GM23248 (cell line): ENCODE measurements at regions not wholly inside any gene's neighbourhood (a gene's known extent, or its start where the extent isn't known, plus 50 kb on each side); places are given as distances from the start of the nearest gene placed in this dataset.

Experiments
- DNase-seq: peaks from one replicate; pipeline ENCODE4 v3.0.0-alpha.2; 2015
- H2AFZ ChIP-seq: fragments of 200-600 bp; sonication (generic); 2 replicates; pipeline ENCODE4 v1.6.1; 2016; ENCODE audit warnings: antibody characterized with exemption
- H3F3A ChIP-seq: fragments of 200-600 bp; sonication (generic); 2 replicates; pipeline ENCODE4 v1.6.1; 2016; ENCODE audit warnings: mild to moderate bottlenecking, antibody characterized with exemption, mixed run types; ENCODE audit not compliant: insufficient read depth
- H3K27ac ChIP-seq: fragments of 200-600 bp; sonication (generic); 2 replicates; pipeline ENCODE4 v1.5.1; 2016; ENCODE audit warnings: mild to moderate bottlenecking
- H3K27me3 ChIP-seq: fragments of 200-600 bp; sonication (generic); replicated peaks from 2 replicates; pipeline ENCODE4 v1.6.1; 2016; ENCODE audit warnings: mild to moderate bottlenecking; ENCODE audit not compliant: insufficient read depth
- H3K36me3 ChIP-seq: fragments of 200-600 bp; sonication (generic); 2 replicates; pipeline ENCODE4 v1.6.1; 2016; ENCODE audit warnings: low read depth, mild to moderate bottlenecking
- H3K4me1 ChIP-seq: fragments of 200-600 bp; sonication (generic); 2 replicates; pipeline ENCODE4 v1.6.1; 2016; ENCODE audit warnings: mild to moderate bottlenecking; ENCODE audit not compliant: insufficient read depth
- H3K4me2 ChIP-seq: fragments of 200-600 bp; sonication (generic); one replicate; pipeline ENCODE4 v1.6.1; 2016; ENCODE audit warnings: mild to moderate bottlenecking; ENCODE audit not compliant: unreplicated experiment
- H3K4me3 ChIP-seq: fragments of 200-600 bp; sonication (generic); 2 replicates; pipeline ENCODE4 v1.5.1; 2016; ENCODE audit warnings: mild to moderate bottlenecking
- H3K79me2 ChIP-seq: fragments of 200-600 bp; sonication (generic); 2 replicates; pipeline ENCODE4 v1.6.1; 2016; ENCODE audit warnings: mild to moderate bottlenecking; ENCODE audit not compliant: insufficient read depth
- H3K9ac ChIP-seq: fragments of 200-600 bp; sonication (generic); 2 replicates; pipeline ENCODE4 v1.6.1; 2016; ENCODE audit warnings: mild to moderate bottlenecking
- H3K9me2 ChIP-seq: fragments of 200-600 bp; sonication (generic); 2 replicates; pipeline ENCODE4 v1.6.1; 2016; ENCODE audit warnings: mixed run types, mild to moderate bottlenecking, moderate library complexity; ENCODE audit not compliant: insufficient read depth
- H3K9me3 ChIP-seq: fragments of 200-600 bp; sonication (generic); one replicate; pipeline ENCODE4 v1.6.1; 2017; ENCODE audit warnings: low read depth
- H4K20me1 ChIP-seq: fragments of 200-600 bp; sonication (generic); 2 replicates; pipeline ENCODE4 v1.6.0; 2016; ENCODE audit not compliant: insufficient read depth
- EZH2 ChIP-seq: fragments of 200-600 bp; sonication (generic); IDR thresholded peaks from 2 replicates; pipeline ENCODE4 v1.6.1; 2018; ENCODE audit warnings: antibody characterized with exemption, mild to moderate bottlenecking; ENCODE audit not compliant: insufficient read depth, poor library complexity, severe bottlenecking
- EZH2phosphoT487 ChIP-seq: fragments of 200-600 bp; sonication (generic); IDR thresholded peaks from 2 replicates; pipeline ENCODE4 v1.6.1; 2018; ENCODE audit warnings: antibody characterized with exemption, moderate library complexity, mild to moderate bottlenecking, low read depth; ENCODE audit not compliant: insufficient read depth
- WGBS, 2 experiments: methylation state at CpG; one replicate each; pipeline ENCODE4 v1.1.6; 2015 to 2017; ENCODE audit warnings: low lambda C conversion rate in 2 of 2, low coverage in 1 of 2; ENCODE audit errors: missing lambda C conversion rate in 2 of 2; 5-methylcytosine and 5-hydroxymethylcytosine counted together
- in situ Hi-C: fragments of 300-500 bp; cut with MboI; formaldehyde crosslinking; loops from 2 replicates; pipeline ENCODE4 v1.15.0; 2020

DNA sequence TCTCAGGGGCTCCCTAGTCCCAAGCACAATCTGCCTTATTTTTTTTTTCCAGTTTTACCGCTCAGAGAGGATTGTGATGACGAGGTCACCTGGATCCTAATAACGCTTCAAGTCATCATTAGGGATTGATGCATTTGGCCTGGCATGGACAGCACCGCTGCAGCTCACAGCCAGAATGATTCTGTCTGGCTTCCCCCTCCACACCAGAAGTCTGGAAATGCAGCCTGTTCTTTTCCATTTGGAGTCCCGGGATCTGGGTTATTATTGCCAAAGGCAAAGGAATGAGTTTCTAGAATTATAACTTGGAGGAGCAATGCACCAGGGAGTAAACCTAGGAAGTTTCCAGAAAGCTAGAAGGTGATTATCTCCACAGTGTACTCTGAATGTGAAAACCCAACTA lies 81.1 kb upstream of the TAF1B start:
- peaks cover 39% of the 10 kb centered on the region for H3K4me1 ChIP-seq
- no peaks in the 10 kb centered on the region for H3K9me3 ChIP-seq
- 0 out of 2 replicates have a peak, but pooled peaks cover 20% of the 10 kb centered on the region for H3F3A ChIP-seq
- H3K27ac ChIP-seq, result no peak overlapping the region
- TF ChIP-seq EZH2phosphoT487 (no peak), EZH2 (no peak)
- in situ Hi-C loops, result no loop called here
- no peak overlapping the region for H3K4me2 ChIP-seq
- no peak for DNase-seq
- no peaks in the 10 kb centered on the region for H4K20me1 ChIP-seq
- H3K27me3 ChIP-seq, result no peaks in the 10 kb centered on the region
- no peak overlapping the region for H3K9ac ChIP-seq
- no peak overlapping the region for H2AFZ ChIP-seq
- H3K9me2 ChIP-seq, result no peaks in the 10 kb centered on the region
- no peaks in the 10 kb centered on the region for H3K36me3 ChIP-seq
- no peak overlapping the region for H3K4me3 ChIP-seq
- no peaks in the 10 kb centered on the region for H3K79me2 ChIP-seq
- 33 to 59% methylated on average over 5 of the region's 5 CpGs for WGBS, 2 experiments

DNA sequence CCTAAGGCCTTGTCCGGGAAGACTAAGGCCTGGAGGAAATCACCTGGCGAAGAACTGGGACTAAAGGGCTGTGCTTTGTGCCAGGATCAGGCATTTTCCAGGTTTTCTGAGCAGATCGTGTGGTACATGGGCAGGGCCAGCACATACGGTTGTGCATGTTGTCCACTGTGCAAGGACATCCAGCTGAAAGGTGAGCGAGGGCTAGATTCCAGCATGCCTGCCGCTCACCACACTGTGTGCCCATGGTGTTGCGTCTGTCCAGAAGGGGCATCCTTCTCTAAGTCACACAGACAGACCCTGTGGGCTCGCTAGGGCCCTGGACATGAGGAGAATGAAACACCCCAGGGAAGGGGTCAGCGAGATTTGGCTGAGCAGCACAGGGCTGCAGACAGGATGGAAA lies 80.3 kb upstream of the TAF1B start:
- no peak overlapping the region for H3K9ac ChIP-seq
- H4K20me1 ChIP-seq, result no peaks in the 10 kb centered on the region
- H3K4me3 ChIP-seq, result no peak overlapping the region
- no peaks in the 10 kb centered on the region for H3K79me2 ChIP-seq
- no peak for DNase-seq
- 93 to 99% methylated on average over 9 of the region's 9 CpGs for WGBS, 2 experiments
- in situ Hi-C loops, result no loop called here
- no peak overlapping the region for H3K27ac ChIP-seq
- H3K36me3 ChIP-seq, result no peaks in the 10 kb centered on the region
- H3K27me3 ChIP-seq, result no peaks in the 10 kb centered on the region
- H3K9me2 ChIP-seq, result no peaks in the 10 kb centered on the region
- no peak overlapping the region for H3K4me2 ChIP-seq
- peaks cover 32% of the 10 kb centered on the region for H3K4me1 ChIP-seq
- TF ChIP-seq EZH2 (no peak), EZH2phosphoT487 (no peak)
- no peaks in the 10 kb centered on the region for H3K9me3 ChIP-seq
- H3F3A ChIP-seq, result 0 out of 2 replicates have a peak, but pooled peaks cover 20% of the 10 kb centered on the region
- H2AFZ ChIP-seq, result no peak overlapping the region

DNA sequence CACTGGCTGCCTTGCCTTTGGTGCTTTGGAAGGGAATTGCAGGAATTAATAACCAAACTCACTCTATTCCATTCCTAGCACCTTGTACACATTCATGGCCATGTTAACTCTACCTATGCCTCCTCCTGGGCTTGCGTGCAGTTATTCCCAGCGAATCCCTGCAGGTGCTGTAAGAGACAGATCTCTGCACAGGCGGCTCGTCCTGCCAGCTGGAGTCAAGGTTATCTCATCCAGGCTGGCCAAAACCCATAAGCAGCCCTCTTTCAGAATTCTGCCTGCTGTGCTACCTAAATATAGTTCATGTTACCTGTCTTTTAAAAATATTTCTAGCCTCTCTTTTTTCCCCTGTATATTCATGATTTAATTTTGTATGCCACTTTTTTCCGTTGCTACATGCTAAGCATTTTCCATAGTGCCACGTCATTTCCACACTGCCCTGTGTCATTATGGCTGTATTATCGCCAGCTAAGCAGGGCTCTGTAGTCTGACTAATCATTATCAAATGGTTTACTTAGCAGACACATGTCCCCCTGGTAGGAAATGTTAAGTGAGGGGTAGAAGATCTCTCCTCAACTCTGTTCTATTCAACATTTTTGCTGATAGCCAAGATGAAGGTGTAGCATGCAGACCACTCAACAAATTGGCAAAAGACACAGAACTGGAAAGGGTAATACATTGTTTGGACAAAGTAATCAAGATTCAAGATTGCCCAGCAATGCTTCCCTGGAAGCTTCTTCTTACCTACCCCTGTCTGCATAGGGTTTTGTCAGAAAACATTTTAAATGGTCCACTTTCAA lies 79.7 kb upstream of the TAF1B start:
- TF ChIP-seq EZH2phosphoT487 (no peak), EZH2 (no peak)
- Histone ChIP-seq H3K27ac (peak overlapping the region; percentile 33), H3K36me3 (no peaks in the 10 kb centered on the region), H4K20me1 (no peaks in the 10 kb centered on the region), H3K4me2 (peak overlapping the region; percentile 4), H3K9me2 (no peaks in the 10 kb centered on the region), H3K79me2 (no peaks in the 10 kb centered on the region), H3K4me1 (peaks cover 28% of the 10 kb centered on the region), H3K27me3 (no peaks in the 10 kb centered on the region), H3K9ac (no peak overlapping the region), H3K9me3 (no peaks in the 10 kb centered on the region), H2AFZ (no peak overlapping the region), H3F3A (0 out of 2 replicates have a peak, but pooled peaks cover 20% of the 10 kb centered on the region), H3K4me3 (no peak overlapping the region)
- WGBS, 2 experiments, result 58 to 60% methylated on average over 7 of the region's 7 CpGs
- in situ Hi-C loops, result no loop called here
- peak; percentile 91 for DNase-seq

DNA sequence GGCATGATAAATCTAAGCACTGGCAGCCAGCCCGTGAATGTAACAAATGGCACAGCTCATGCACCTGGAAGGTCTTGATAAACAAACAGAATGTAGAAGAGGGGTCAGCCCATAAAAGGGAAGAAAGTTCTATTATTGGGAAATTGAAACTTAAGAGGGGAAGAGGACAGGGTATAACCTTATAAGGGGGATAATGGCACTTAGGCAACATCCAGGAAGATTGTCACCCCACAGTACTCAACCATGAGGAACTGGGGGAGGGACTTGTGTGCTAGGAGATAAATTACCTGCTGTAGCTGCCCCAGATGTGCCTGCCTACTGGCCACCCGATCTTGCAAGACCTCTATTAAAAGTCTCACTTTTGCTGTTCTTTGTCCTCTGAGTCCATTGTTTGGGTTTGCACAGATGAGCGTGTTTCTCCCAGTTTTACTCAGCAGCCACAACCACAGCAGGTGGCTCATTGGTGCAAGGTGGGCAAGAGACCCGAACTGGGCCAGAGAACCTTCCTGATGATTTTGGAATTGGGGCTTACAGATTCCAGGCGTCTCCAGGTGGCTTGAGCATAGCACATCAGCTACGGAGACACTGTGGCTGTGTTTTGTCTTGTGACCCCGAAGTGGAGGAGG lies 79.0 kb upstream of the TAF1B start:
- Histone ChIP-seq H3K4me3 (no peak overlapping the region), H2AFZ (no peak overlapping the region), H3K4me1 (peaks cover 28% of the 10 kb centered on the region), H3K79me2 (no peaks in the 10 kb centered on the region), H3K4me2 (peak overlapping the region; percentile 4), H3K9me2 (no peaks in the 10 kb centered on the region), H3K9ac (no peak overlapping the region), H3K36me3 (no peaks in the 10 kb centered on the region), H3K27ac (peak overlapping the region; percentile 33; the same call in 1 of the 2 replicates), H3K27me3 (no peaks in the 10 kb centered on the region), H3K9me3 (no peaks in the 10 kb centered on the region), H3F3A (0 out of 2 replicates have a peak, but pooled peaks cover 20% of the 10 kb centered on the region), H4K20me1 (no peaks in the 10 kb centered on the region)
- DNase-seq, result no peak
- WGBS, 2 experiments, result 82 to 83% methylated on average over 7 of the region's 7 CpGs
- in situ Hi-C loops, result no loop called here
- TF ChIP-seq EZH2 (no peak), EZH2phosphoT487 (no peak)
